IMR-90 (cell line): ENCODE measurements at regions not wholly inside any gene's neighbourhood (a gene's known extent, or its start where the extent isn't known, plus 50 kb on each side); places are given as distances from the start of the nearest gene placed in this dataset.

Experiments used
- ATAC-seq: fragments of 200-7000 bp; cut with Tn5 transposase; 2 replicates; pipeline ENCODE4 v1.9.1; 2020; ENCODE audit warnings: low read depth, mild to moderate bottlenecking, moderate library complexity
- BruUV-seq: library from RNA; stranded (reverse); fragments of 400-500 nt; replicated peaks from 2 replicates; lab custom pipeline; 2021; lab: Mats Ljungman, UMichigan
- CTCF ChIA-PET: fragments of 300-600 bp; formaldehyde crosslinking; extraction: SDS; loops from one replicate; lab custom pipeline; 2021; ENCODE audit warnings: antibody characterized with exemption; lab: Yijun Ruan, JAX
- POLR2A ChIA-PET: fragments of 300-600 bp; sonication (Branson Sonifier 250); formaldehyde crosslinking; loops from one replicate; lab custom pipeline; 2022; ENCODE audit warnings: antibody characterized with exemption; ENCODE audit not compliant: unreplicated experiment; lab: Charles Lee
- DNase-seq: peaks from one replicate; pipeline ENCODE4 v3.0.0; 2013
- H2AFZ ChIP-seq: replicated peaks from 2 replicates; pipeline ENCODE3; 2013; ENCODE audit warnings: low read length, mild to moderate bottlenecking; ENCODE audit not compliant: poor library complexity
- H2AK5ac ChIP-seq: 2 replicates; pipeline ENCODE4 v1.6.1; 2013; ENCODE audit warnings: low read depth, low read length, inconsistent platforms
- H2AK9ac ChIP-seq: replicated peaks from 2 replicates; pipeline ENCODE3; 2013; ENCODE audit warnings: mild to moderate bottlenecking, low read depth, low read length, moderate library complexity; ENCODE audit not compliant: poor library complexity
- H2BK120ac ChIP-seq: 2 replicates; pipeline ENCODE4 v1.6.1; 2013; ENCODE audit warnings: low read depth, low read length, inconsistent platforms
- H2BK15ac ChIP-seq: 3 replicates; pipeline ENCODE4 v1.6.1; 2013; ENCODE audit warnings: low read depth, low read length, inconsistent platforms
- H2BK20ac ChIP-seq: 2 replicates; pipeline ENCODE4 v1.6.1; 2013; ENCODE audit warnings: low read depth, mild to moderate bottlenecking, inconsistent platforms, low read length, moderate library complexity
- H2BK5ac ChIP-seq: 2 replicates; pipeline ENCODE4 v1.6.1; 2013; ENCODE audit warnings: mild to moderate bottlenecking, low read depth, low read length, inconsistent platforms; ENCODE audit not compliant: poor library complexity, severe bottlenecking
- H3K14ac ChIP-seq: replicated peaks from 2 replicates; pipeline ENCODE4 v1.6.1; 2013; ENCODE audit warnings: low read depth, low read length, inconsistent platforms
- H3K18ac ChIP-seq: 2 replicates; pipeline ENCODE4 v1.6.1; 2013; ENCODE audit warnings: low read depth, low read length, control low read depth
- H3K23ac ChIP-seq: 2 replicates; pipeline ENCODE4 v1.6.1; 2013; ENCODE audit warnings: low read depth, low read length, inconsistent platforms
- H3K27ac ChIP-seq: 2 replicates; pipeline ENCODE4 v1.5.1; 2013; ENCODE audit warnings: mild to moderate bottlenecking, control low read depth, low read length; ENCODE audit not compliant: insufficient read depth
- H3K27me3 ChIP-seq: 2 replicates; pipeline ENCODE4 v1.6.1; 2013; ENCODE audit warnings: low read length; ENCODE audit not compliant: control insufficient read depth, insufficient read depth
- H3K36me3 ChIP-seq: 2 replicates; pipeline ENCODE4 v1.6.1; 2013; ENCODE audit warnings: low read length, mixed read lengths; ENCODE audit not compliant: control insufficient read depth, insufficient read depth
- H3K4ac ChIP-seq: 2 replicates; pipeline ENCODE4 v1.6.1; 2013; ENCODE audit warnings: low read depth, low read length, inconsistent platforms
- H3K4me1 ChIP-seq: 2 replicates; pipeline ENCODE4 v1.6.1; 2013; ENCODE audit warnings: low read length, mixed read lengths; ENCODE audit not compliant: control insufficient read depth, insufficient read depth
- H3K4me2 ChIP-seq: 2 replicates; pipeline ENCODE4 v1.6.1; 2013; ENCODE audit warnings: low read depth, mild to moderate bottlenecking, control low read depth, low read length, moderate library complexity
- H3K4me3 ChIP-seq: 2 replicates; pipeline ENCODE4 v1.5.1; 2013; ENCODE audit warnings: low read depth, mild to moderate bottlenecking, control low read depth, low read length, moderate library complexity; ENCODE audit not compliant: insufficient read depth
- H3K56ac ChIP-seq: 2 replicates; pipeline ENCODE4 v1.6.1; 2013; ENCODE audit warnings: low read length, inconsistent platforms; ENCODE audit not compliant: insufficient read depth; ENCODE audit errors: extremely low read depth
- H3K79me1 ChIP-seq, 2 experiments: 2 replicates each; pipeline ENCODE4 v1.6.1; 2013; ENCODE audit warnings: low read length in 2 of 2, inconsistent platforms in 1 of 2, low read depth in 1 of 2
- H3K9ac ChIP-seq: 2 replicates; pipeline ENCODE4 v1.6.1; 2013; ENCODE audit warnings: low read depth, low read length, control low read depth
- H3K9me1 ChIP-seq: 2 replicates; pipeline ENCODE4 v1.6.1; 2013; ENCODE audit warnings: low read length, inconsistent platforms; ENCODE audit not compliant: insufficient read depth
- H3K9me3 ChIP-seq: 2 replicates; pipeline ENCODE4 v1.6.1; 2013; ENCODE audit warnings: low read length; ENCODE audit not compliant: control insufficient read depth, insufficient read depth
- H4K20me1 ChIP-seq: 2 replicates; pipeline ENCODE4 v1.6.1; 2013; ENCODE audit warnings: low read length, inconsistent platforms; ENCODE audit not compliant: insufficient read depth
- H4K5ac ChIP-seq: 2 replicates; pipeline ENCODE4 v1.6.1; 2013; ENCODE audit warnings: mild to moderate bottlenecking, low read depth, low read length, control low read depth
- H4K8ac ChIP-seq, 2 experiments: 2 replicates each; pipeline ENCODE4 v1.6.1; 2013; ENCODE audit warnings: low read depth in 2 of 2, low read length in 2 of 2, control low read depth in 1 of 2, inconsistent platforms in 1 of 2
- H4K91ac ChIP-seq: 2 replicates; pipeline ENCODE4 v1.6.1; 2013; ENCODE audit warnings: low read depth, low read length, inconsistent platforms; ENCODE audit not compliant: insufficient read depth
- BHLHE40 ChIP-seq: fragments of 150-350 bp; IDR thresholded peaks from 2 replicates; pipeline ENCODE4 v1.6.1; 2016; ENCODE audit warnings: mild to moderate bottlenecking, low read depth, low read length
- CEBPB ChIP-seq: IDR thresholded peaks from 2 replicates; pipeline ENCODE4 v1.6.1; 2012; ENCODE audit warnings: low read depth, low read length, improper control_type of control experiment
- FOS ChIP-seq: fragments of 150-350 bp; IDR thresholded peaks from 2 replicates; pipeline ENCODE4 v1.6.1; 2016; ENCODE audit warnings: low read depth, low read length
- MAFK ChIP-seq: IDR thresholded peaks from 2 replicates; pipeline ENCODE4 v1.6.1; 2012; ENCODE audit warnings: low read depth, low read length, improper control_type of control experiment
- MAZ ChIP-seq: IDR thresholded peaks from 2 replicates; pipeline ENCODE4 v1.6.1; 2012; ENCODE audit warnings: low read depth, mild to moderate bottlenecking, low read length, improper control_type of control experiment, moderate library complexity, borderline replicate concordance
- MXI1 ChIP-seq: IDR thresholded peaks from 2 replicates; pipeline ENCODE4 v1.6.1; 2012; ENCODE audit warnings: low read depth, mild to moderate bottlenecking, low read length, moderate library complexity, borderline replicate concordance
- POLR2A ChIP-seq: IDR thresholded peaks from 2 replicates; pipeline ENCODE4 v1.6.1; 2012; ENCODE audit warnings: mild to moderate bottlenecking, low read depth, low read length
- RCOR1 ChIP-seq: IDR thresholded peaks from 2 replicates; pipeline ENCODE4 v1.6.1; 2012; ENCODE audit warnings: mild to moderate bottlenecking, low read length, improper control_type of control experiment; ENCODE audit not compliant: insufficient replicate concordance
- RFX5 ChIP-seq: IDR thresholded peaks from 2 replicates; pipeline ENCODE4 v1.8.0; 2012; ENCODE audit warnings: low read depth, mild to moderate bottlenecking, low read length, moderate library complexity
- SMC3 ChIP-seq: fragments of 150-350 bp; IDR thresholded peaks from 2 replicates; pipeline ENCODE4 v1.6.1; 2016; ENCODE audit warnings: low read depth, mild to moderate bottlenecking, antibody characterized with exemption, low read length, moderate library complexity
- WGBS, 2 experiments: methylation state at CpG; one replicate each; pipeline versions ENCODE4 v1.1.5 to v1.1.7; 2013; ENCODE audit warnings: missing lambda C conversion rate in 2 of 2; ENCODE audit not compliant: insufficient read length in 1 of 2; ENCODE audit errors: extremely low coverage in 2 of 2; 5-methylcytosine and 5-hydroxymethylcytosine counted together
- dilution Hi-C: fragments of 300-500 bp; cut with HindIII; formaldehyde crosslinking; loops from one replicate; pipeline ENCODE4 v1.14.3; 2018; ENCODE audit warnings: low sequenced_read_pairs; ENCODE audit not compliant: unreplicated experiment
- in situ Hi-C: fragments of 300-500 bp; cut with MboI; formaldehyde crosslinking; loops from 3 replicates; pipeline ENCODE4 v1.14.3; 2019; ENCODE audit warnings: low sequenced_read_pairs, inconsistent platforms, mixed read lengths
- intact Hi-C: fragments of 100-400 bp; cut with micrococcal nuclease; formaldehyde crosslinking; loops from 2 replicates; pipeline ENCODE4 v1.10.0; 2022
- TF ChIP-seq, protein P1 (sequence below): fragments of 150-350 bp; IDR thresholded peaks from 2 replicates; pipeline ENCODE4 v1.6.1; 2016; ENCODE audit warnings: low read depth, mild to moderate bottlenecking, low read length, moderate library complexity, borderline replicate concordance
- TF ChIP-seq, protein P2 (sequence below): fragments of 150-350 bp; IDR thresholded peaks from 2 replicates; pipeline ENCODE4 v1.6.1; 2017; ENCODE audit warnings: mild to moderate bottlenecking, antibody characterized with exemption, low read length, low read depth

DNA sequence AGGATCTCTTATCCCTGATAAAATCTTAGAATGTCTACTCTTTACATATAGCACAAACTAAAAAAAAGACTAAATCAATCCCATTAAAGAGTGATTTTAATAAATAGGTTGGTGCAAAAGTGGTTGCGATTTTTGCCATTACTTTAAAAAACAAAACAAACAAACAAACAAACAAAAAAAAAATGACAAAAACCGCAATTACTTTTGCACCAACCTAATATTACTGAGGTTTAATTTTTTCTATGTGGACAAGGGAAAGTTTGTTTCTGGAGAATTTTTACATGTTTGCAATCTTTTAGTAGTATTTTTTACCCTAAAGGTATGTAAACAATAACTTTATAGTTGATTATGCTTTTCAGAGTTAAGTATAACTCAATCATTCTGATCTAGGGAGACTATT is 119.7 kb upstream of the ADAMTS5 start:
- dilution Hi-C loops, result no loop called here
- no peak for ATAC-seq

More for the DNA sequence above, 119.7 kb upstream of the ADAMTS5 start:
- no peak overlapping the region for H2AK5ac ChIP-seq
- H4K8ac ChIP-seq, result no peak overlapping the region
- H3K27ac ChIP-seq, result no peak overlapping the region
- no peak overlapping the region for H2AK9ac ChIP-seq
- no peak overlapping the region for H2BK15ac ChIP-seq
- TF ChIP-seq MAZ, result no peak
- no peak for TF ChIP-seq MXI1
- no peak for TF ChIP-seq RFX5
- no peak for TF ChIP-seq SMC3
- TF ChIP-seq RCOR1, result no peak
- TF ChIP-seq BHLHE40, result no peak
- no peak for TF ChIP-seq CEBPB
- no peak for TF ChIP-seq POLR2A
- no peak for TF ChIP-seq MAFK
- TF ChIP-seq, protein P1, sequence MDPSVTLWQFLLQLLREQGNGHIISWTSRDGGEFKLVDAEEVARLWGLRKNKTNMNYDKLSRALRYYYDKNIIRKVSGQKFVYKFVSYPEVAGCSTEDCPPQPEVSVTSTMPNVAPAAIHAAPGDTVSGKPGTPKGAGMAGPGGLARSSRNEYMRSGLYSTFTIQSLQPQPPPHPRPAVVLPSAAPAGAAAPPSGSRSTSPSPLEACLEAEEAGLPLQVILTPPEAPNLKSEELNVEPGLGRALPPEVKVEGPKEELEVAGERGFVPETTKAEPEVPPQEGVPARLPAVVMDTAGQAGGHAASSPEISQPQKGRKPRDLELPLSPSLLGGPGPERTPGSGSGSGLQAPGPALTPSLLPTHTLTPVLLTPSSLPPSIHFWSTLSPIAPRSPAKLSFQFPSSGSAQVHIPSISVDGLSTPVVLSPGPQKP, result no peak
- TF ChIP-seq, protein P2, sequence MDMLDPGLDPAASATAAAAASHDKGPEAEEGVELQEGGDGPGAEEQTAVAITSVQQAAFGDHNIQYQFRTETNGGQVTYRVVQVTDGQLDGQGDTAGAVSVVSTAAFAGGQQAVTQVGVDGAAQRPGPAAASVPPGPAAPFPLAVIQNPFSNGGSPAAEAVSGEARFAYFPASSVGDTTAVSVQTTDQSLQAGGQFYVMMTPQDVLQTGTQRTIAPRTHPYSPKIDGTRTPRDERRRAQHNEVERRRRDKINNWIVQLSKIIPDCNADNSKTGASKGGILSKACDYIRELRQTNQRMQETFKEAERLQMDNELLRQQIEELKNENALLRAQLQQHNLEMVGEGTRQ, result no peak
- no peak for TF ChIP-seq FOS
- H4K91ac ChIP-seq, result no peak overlapping the region
- no peaks in the 10 kb centered on the region for H3K9me3 ChIP-seq
- H3K23ac ChIP-seq, result no peak overlapping the region
- no peak overlapping the region for H3K4ac ChIP-seq
- H3K36me3 ChIP-seq, result no peaks in the 10 kb centered on the region
- in situ Hi-C loops (no loop called here), intact Hi-C loops (no loop called here)
- H2BK5ac ChIP-seq, result no peak overlapping the region
- WGBS, 2 experiments, result no CpG with 5 or more reads among the region's 2 CpGs
- no peaks in the 10 kb centered on the region for H3K4me1 ChIP-seq
- no peaks in the 10 kb centered on the region for H4K20me1 ChIP-seq
- ChIA-PET POLR2A (no interaction called here), CTCF (no interaction called here)
- no peak overlapping the region for H2BK120ac ChIP-seq
- H3K79me1 ChIP-seq, result no peaks in the 10 kb centered on the region
- H3K4me3 ChIP-seq, result no peak overlapping the region
- H3K56ac ChIP-seq, result no peak overlapping the region
- no peaks in the 10 kb centered on the region for H3K27me3 ChIP-seq
- H2AFZ ChIP-seq, result no peak overlapping the region
- no TSS peak for BruUV-seq
- H3K18ac ChIP-seq, result no peak overlapping the region
- no peak overlapping the region for H4K5ac ChIP-seq
- H3K9ac ChIP-seq, result no peak overlapping the region
- H3K9me1 ChIP-seq, result no peaks in the 10 kb centered on the region
- no peak for DNase-seq
- no peak overlapping the region for H3K4me2 ChIP-seq
- H2BK20ac ChIP-seq, result no peak overlapping the region
- no peak overlapping the region for H3K14ac ChIP-seq
